Liver (tissue), 8 donors: ENCODE measurements at regions not wholly inside any gene's neighbourhood (a gene's known extent, or its start where the extent isn't known, plus 50 kb on each side); places are given as distances from the start of the nearest gene placed in this dataset.

ENCODE experiments used
- DNase-seq: peaks from one replicate; pipeline ENCODE4 v3.0.0-alpha.2; 2017; ENCODE audit warnings: low spot score
- H3K27ac ChIP-seq, 2 donors: one replicate each; pipeline ENCODE4 v1.7.0; 2013; ENCODE audit warnings: inconsistent platforms in 2 of 2, low read length in 2 of 2, control low read depth in 1 of 2, low read depth in 1 of 2, mild to moderate bottlenecking in 1 of 2
- H3K27me3 ChIP-seq, 4 donors: one replicate each; pipeline versions ENCODE4 v1.6.1 to v1.7.0; 2013; ENCODE audit warnings: low read length in 3 of 4, inconsistent platforms in 1 of 4, mild to moderate bottlenecking in 1 of 4, moderate library complexity in 1 of 4; ENCODE audit not compliant: control insufficient read depth in 4 of 4, insufficient read depth in 4 of 4
- H3K36me3 ChIP-seq, 4 donors: one replicate each; pipeline versions ENCODE4 v1.6.1 to v1.7.0; 2013; ENCODE audit warnings: low read length in 3 of 4, mild to moderate bottlenecking in 3 of 4, low read depth in 1 of 4, moderate library complexity in 1 of 4; ENCODE audit not compliant: control insufficient read depth in 4 of 4, insufficient read depth in 3 of 4
- H3K4me1 ChIP-seq, 4 donors: one replicate each; pipeline versions ENCODE4 v1.6.1 to v1.7.0; 2013; ENCODE audit warnings: low read length in 3 of 4, mild to moderate bottlenecking in 3 of 4, moderate library complexity in 1 of 4; ENCODE audit not compliant: control insufficient read depth in 4 of 4, insufficient read depth in 4 of 4
- H3K4me3 ChIP-seq, 3 donors: one replicate each; pipeline versions ENCODE4 v1.6.1 to v1.7.0; 2013; ENCODE audit warnings: low read length in 3 of 3, control low read depth in 1 of 3, low read depth in 1 of 3, mild to moderate bottlenecking in 1 of 3
- H3K9ac ChIP-seq, 2 donors: one replicate each; pipeline ENCODE4 v1.7.0; 2013; ENCODE audit warnings: low read length in 2 of 2, mild to moderate bottlenecking in 2 of 2, moderate library complexity in 2 of 2, control low read depth in 1 of 2, low read depth in 1 of 2
- H3K9me3 ChIP-seq, 4 donors: one replicate each; pipeline versions ENCODE4 v1.6.1 to v1.7.0; 2013; ENCODE audit warnings: low read length in 3 of 4; ENCODE audit not compliant: control insufficient read depth in 4 of 4
- CTCF ChIP-seq: fragments of 150-350 bp; IDR thresholded peaks from 2 replicates; pipeline ENCODE4 v1.5.1; 2017; ENCODE audit warnings: improper control_type of control experiment, low read depth, low read length; ENCODE audit not compliant: missing input control
- EGR1 ChIP-seq, 2 donors: IDR thresholded peaks; 2 replicates each; pipeline ENCODE4 v1.6.1; 2016 to 2018; ENCODE audit warnings: antibody characterized with exemption in 2 of 2, low read depth in 2 of 2
- FOXA1 ChIP-seq: IDR thresholded peaks from 2 replicates; pipeline ENCODE4 v1.6.1; 2016; ENCODE audit warnings: antibody characterized with exemption
- FOXA2 ChIP-seq: IDR thresholded peaks from 2 replicates; pipeline ENCODE4 v1.6.1; 2016; ENCODE audit warnings: antibody characterized with exemption
- GABPA ChIP-seq, 2 donors: IDR thresholded peaks in 1 of 2; conservative IDR thresholded peaks in 1 of 2; 2 replicates each; pipeline ENCODE4 v1.6.1; 2016; ENCODE audit warnings: antibody characterized with exemption in 2 of 2, mild to moderate bottlenecking in 1 of 2, moderate library complexity in 1 of 2
- HNF4A ChIP-seq, 2 donors: conservative IDR thresholded peaks; 2 replicates each; pipeline ENCODE4 v1.6.1; 2016; ENCODE audit warnings: antibody characterized with exemption in 2 of 2, mild to moderate bottlenecking in 2 of 2
- HNF4G ChIP-seq: IDR thresholded peaks from 2 replicates; pipeline ENCODE4 v1.6.1; 2016; ENCODE audit warnings: antibody characterized with exemption
- JUND ChIP-seq, 2 donors: IDR thresholded peaks; 2 replicates each; pipeline ENCODE4 v1.6.1; 2016; ENCODE audit warnings: antibody characterized with exemption in 2 of 2
- MAX ChIP-seq: IDR thresholded peaks from 2 replicates; pipeline ENCODE4 v1.6.1; 2016; ENCODE audit warnings: antibody characterized with exemption
- RAD21 ChIP-seq, 2 donors: IDR thresholded peaks; 2 replicates each; pipeline ENCODE4 v1.6.1; 2016; ENCODE audit warnings: antibody characterized with exemption in 2 of 2, mild to moderate bottlenecking in 2 of 2
- RXRA ChIP-seq, 2 donors: IDR thresholded peaks; 2 replicates each; pipeline ENCODE4 v1.6.1; 2017 to 2018; ENCODE audit warnings: antibody characterized with exemption in 2 of 2, mild to moderate bottlenecking in 1 of 2
- SP1 ChIP-seq: IDR thresholded peaks from 2 replicates; pipeline ENCODE4 v1.6.1; 2018; ENCODE audit warnings: antibody characterized with exemption, mild to moderate bottlenecking
- YY1 ChIP-seq: IDR thresholded peaks from 2 replicates; pipeline ENCODE4 v1.6.1; 2016; ENCODE audit warnings: antibody characterized with exemption, mild to moderate bottlenecking
- ZBTB33 ChIP-seq: IDR thresholded peaks from 2 replicates; pipeline ENCODE4 v1.6.1; 2016; ENCODE audit warnings: antibody characterized with exemption
- WGBS: extraction: QIAGEN DNeasy Blood & Tissue Kit; methylation state at CpG from one replicate; pipeline ENCODE4 v1.1.7; 2013; 5-methylcytosine and 5-hydroxymethylcytosine counted together
- TF ChIP-seq, protein P1 (sequence below): IDR thresholded peaks from 2 replicates; pipeline ENCODE4 v1.6.1; 2016; ENCODE audit warnings: antibody characterized with exemption, mild to moderate bottlenecking
- TF ChIP-seq, protein P2 (sequence below): IDR thresholded peaks from 2 replicates; pipeline ENCODE4 v1.6.1; 2016; ENCODE audit warnings: antibody characterized with exemption
- donor health status: healthy.
- donor health status: healthy.
- donor health status: healthy.
- donor health status: healthy.
- donor health status: healthy.

GRCh38 chr13:77986713-77987112 is 68.1 kb upstream of the EDNRB start:
- no peak for DNase-seq
- Histone ChIP-seq H3K9me3 (no peaks in the 10 kb centered on the region), H3K9ac (no peak overlapping the region), H3K4me1 (no peaks in the 10 kb centered on the region), H3K36me3 (no peaks in the 10 kb centered on the region), H3K27ac (no peak overlapping the region), H3K27me3 (no peaks in the 10 kb centered on the region), H3K4me3 (no peak overlapping the region)
- TF ChIP-seq JUND (IDR thresholded peaks at IDR 0.05), result no peak
- no peak for TF ChIP-seq YY1
- no peak for TF ChIP-seq FOXA1
- no peak for TF ChIP-seq ZBTB33
- TF ChIP-seq EGR1 (IDR thresholded peaks at IDR 0.05; ENCODE audit: low read depth in 2 of 2), result no peak
- TF ChIP-seq HNF4G, result no peak
- TF ChIP-seq SP1, result no peak
- TF ChIP-seq, protein P1, sequence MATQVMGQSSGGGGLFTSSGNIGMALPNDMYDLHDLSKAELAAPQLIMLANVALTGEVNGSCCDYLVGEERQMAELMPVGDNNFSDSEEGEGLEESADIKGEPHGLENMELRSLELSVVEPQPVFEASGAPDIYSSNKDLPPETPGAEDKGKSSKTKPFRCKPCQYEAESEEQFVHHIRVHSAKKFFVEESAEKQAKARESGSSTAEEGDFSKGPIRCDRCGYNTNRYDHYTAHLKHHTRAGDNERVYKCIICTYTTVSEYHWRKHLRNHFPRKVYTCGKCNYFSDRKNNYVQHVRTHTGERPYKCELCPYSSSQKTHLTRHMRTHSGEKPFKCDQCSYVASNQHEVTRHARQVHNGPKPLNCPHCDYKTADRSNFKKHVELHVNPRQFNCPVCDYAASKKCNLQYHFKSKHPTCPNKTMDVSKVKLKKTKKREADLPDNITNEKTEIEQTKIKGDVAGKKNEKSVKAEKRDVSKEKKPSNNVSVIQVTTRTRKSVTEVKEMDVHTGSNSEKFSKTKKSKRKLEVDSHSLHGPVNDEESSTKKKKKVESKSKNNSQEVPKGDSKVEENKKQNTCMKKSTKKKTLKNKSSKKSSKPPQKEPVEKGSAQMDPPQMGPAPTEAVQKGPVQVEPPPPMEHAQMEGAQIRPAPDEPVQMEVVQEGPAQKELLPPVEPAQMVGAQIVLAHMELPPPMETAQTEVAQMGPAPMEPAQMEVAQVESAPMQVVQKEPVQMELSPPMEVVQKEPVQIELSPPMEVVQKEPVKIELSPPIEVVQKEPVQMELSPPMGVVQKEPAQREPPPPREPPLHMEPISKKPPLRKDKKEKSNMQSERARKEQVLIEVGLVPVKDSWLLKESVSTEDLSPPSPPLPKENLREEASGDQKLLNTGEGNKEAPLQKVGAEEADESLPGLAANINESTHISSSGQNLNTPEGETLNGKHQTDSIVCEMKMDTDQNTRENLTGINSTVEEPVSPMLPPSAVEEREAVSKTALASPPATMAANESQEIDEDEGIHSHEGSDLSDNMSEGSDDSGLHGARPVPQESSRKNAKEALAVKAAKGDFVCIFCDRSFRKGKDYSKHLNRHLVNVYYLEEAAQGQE, result no peak
- TF ChIP-seq GABPA (IDR thresholded peaks at IDR 0.05 in 1 of 2, conservative IDR thresholded peaks at IDR 0.05 in 1 of 2), result no peak
- TF ChIP-seq MAX, result no peak
- no peak for TF ChIP-seq FOXA2
- TF ChIP-seq CTCF, result no peak
- TF ChIP-seq HNF4A (conservative IDR thresholded peaks at IDR 0.05), result no peak
- TF ChIP-seq, protein P2, sequence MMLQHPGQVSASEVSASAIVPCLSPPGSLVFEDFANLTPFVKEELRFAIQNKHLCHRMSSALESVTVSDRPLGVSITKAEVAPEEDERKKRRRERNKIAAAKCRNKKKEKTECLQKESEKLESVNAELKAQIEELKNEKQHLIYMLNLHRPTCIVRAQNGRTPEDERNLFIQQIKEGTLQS, result no peak
- TF ChIP-seq RAD21 (IDR thresholded peaks at IDR 0.05), result no peak
- no peak for TF ChIP-seq RXRA (IDR thresholded peaks at IDR 0.05)
- 75% methylated on average over 5 of the region's 5 CpGs for WGBS
